CD14-positive monocyte (primary cell): ENCODE measurements at regions not wholly inside any gene's neighbourhood (a gene's known extent, or its start where the extent isn't known, plus 50 kb on each side); places are given as distances from the start of the nearest gene placed in this dataset.

Experiments used
- DNase-seq, 3 donors: peaks; one replicate each; pipeline ENCODE4 v3.0.0-alpha.2; 2011 to 2022
- H2AFZ ChIP-seq: 2 replicates; pipeline ENCODE4 v1.6.0; 2012; ENCODE audit warnings: mild to moderate bottlenecking, low read depth, low read length, inconsistent platforms; ENCODE audit not compliant: insufficient read depth, poor library complexity, severe bottlenecking
- H3K27ac ChIP-seq, 2 donors: 1 replicate in 1 of 2; 2 replicates in 1 of 2; pipeline ENCODE4 v1.5.1; 2012 to 2013; ENCODE audit warnings: low read length in 2 of 2, control low read depth in 1 of 2, inconsistent platforms in 1 of 2, low read depth in 1 of 2, mild to moderate bottlenecking in 1 of 2
- H3K27me3 ChIP-seq, 2 donors: one replicate each; pipeline versions ENCODE4 v1.6.0 to v1.6.1; 2011 to 2013; ENCODE audit warnings: low read length in 2 of 2; ENCODE audit not compliant: control insufficient read depth in 2 of 2, insufficient read depth in 2 of 2
- H3K36me3 ChIP-seq, 2 donors: replicated peaks in 1 of 2; 1 replicate in 1 of 2; 2 replicates in 1 of 2; pipeline versions ENCODE4 v1.5.1 to v1.6.1; 2012 to 2013; ENCODE audit warnings: low read length in 2 of 2, control low read depth in 1 of 2, inconsistent platforms in 1 of 2, mild to moderate bottlenecking in 1 of 2; ENCODE audit not compliant: insufficient read depth in 2 of 2, control insufficient read depth in 1 of 2
- H3K4me1 ChIP-seq, 2 donors: 1 replicate in 1 of 2; 2 replicates in 1 of 2; pipeline versions ENCODE4 v1.5.1 to v1.6.1; 2012 to 2013; ENCODE audit warnings: low read length in 2 of 2, control low read depth in 1 of 2, inconsistent platforms in 1 of 2, mild to moderate bottlenecking in 1 of 2, moderate library complexity in 1 of 2; ENCODE audit not compliant: insufficient read depth in 2 of 2, control insufficient read depth in 1 of 2
- H3K4me2 ChIP-seq: replicated peaks from 2 replicates; pipeline ENCODE3; 2012; ENCODE audit warnings: low read length, moderate library complexity, mild to moderate bottlenecking; ENCODE audit not compliant: poor library complexity, severe bottlenecking; ENCODE audit errors: extremely low read depth
- H3K4me3 ChIP-seq, 3 experiments: fragments of 200-600 bp in 1 of 3; sonication (generic) in 1 of 3; replicated peaks in 1 of 3; 1 replicate in 2 of 3; 2 replicates in 1 of 3; pipeline ENCODE4 v1.5.1; 2011 to 2013; ENCODE audit warnings: low read length in 3 of 3, mild to moderate bottlenecking in 3 of 3, control low read depth in 2 of 3, low read depth in 2 of 3, inconsistent platforms in 1 of 3, moderate library complexity in 1 of 3
- H3K79me2 ChIP-seq: 2 replicates; pipeline ENCODE4 v1.6.0; 2012; ENCODE audit warnings: mild to moderate bottlenecking, control low read depth, inconsistent platforms, low read length, moderate library complexity; ENCODE audit not compliant: insufficient read depth
- H3K9ac ChIP-seq: 2 replicates; pipeline ENCODE4 v1.6.0; 2017; ENCODE audit warnings: low read length, mild to moderate bottlenecking; ENCODE audit not compliant: insufficient read depth, poor library complexity, severe bottlenecking
- H3K9me3 ChIP-seq, 2 donors: replicated peaks in 1 of 2; 1 replicate in 1 of 2; 2 replicates in 1 of 2; pipeline versions ENCODE4 v1.5.1 to v1.6.1; 2012 to 2013; ENCODE audit warnings: low read length in 2 of 2, control low read depth in 1 of 2; ENCODE audit not compliant: control insufficient read depth in 1 of 2, insufficient read depth in 1 of 2
- H4K20me1 ChIP-seq: 2 replicates; pipeline ENCODE4 v1.6.0; 2012; ENCODE audit warnings: mild to moderate bottlenecking, low read length, control low read depth, moderate library complexity; ENCODE audit not compliant: insufficient read depth
- H3K27ac Mint-ChIP-seq, 7 donors: one replicate each; pipeline ENCODE4 v1.8.0; 2020; ENCODE audit warnings: mild to moderate bottlenecking in 7 of 7, mixed read lengths in 7 of 7, moderate library complexity in 6 of 7, inconsistent platforms in 2 of 7
- H3K27me3 Mint-ChIP-seq, 3 donors: one replicate each; pipeline ENCODE4 v1.8.0; 2021 to 2022; ENCODE audit warnings: low read depth in 3 of 3, mild to moderate bottlenecking in 3 of 3, mixed read lengths in 3 of 3, moderate library complexity in 3 of 3, inconsistent platforms in 1 of 3
- H3K36me3 Mint-ChIP-seq, 2 donors: one replicate each; pipeline ENCODE4 v1.8.0; 2020; ENCODE audit warnings: mixed read lengths in 2 of 2, inconsistent platforms in 1 of 2, mild to moderate bottlenecking in 1 of 2
- H3K4me1 Mint-ChIP-seq: one replicate; pipeline ENCODE4 v1.8.0; 2020; ENCODE audit warnings: mild to moderate bottlenecking, mixed read lengths
- H3K4me3 Mint-ChIP-seq, 2 donors: one replicate each; pipeline ENCODE4 v1.8.0; 2020; ENCODE audit warnings: mild to moderate bottlenecking in 2 of 2, mixed read lengths in 2 of 2, moderate library complexity in 1 of 2
- H3K9me3 Mint-ChIP-seq, 7 donors: one replicate each; pipeline ENCODE4 v1.8.0; 2020 to 2022; ENCODE audit warnings: mixed read lengths in 7 of 7, mild to moderate bottlenecking in 6 of 7, moderate library complexity in 6 of 7, inconsistent platforms in 2 of 7
- CTCF ChIP-seq: fragments of 200-600 bp; IDR thresholded peaks from one replicate; pipeline ENCODE4 v1.8.0; 2022; ENCODE audit warnings: antibody characterized with exemption, mild to moderate bottlenecking
- WGBS: methylation state at CpG from one replicate; pipeline ENCODE4 v1.1.5; 2013; ENCODE audit warnings: missing lambda C conversion rate; ENCODE audit not compliant: insufficient coverage; 5-methylcytosine and 5-hydroxymethylcytosine counted together
- intact Hi-C, 2 donors: fragments of 100-400 bp; cut with micrococcal nuclease; formaldehyde crosslinking; loops; one replicate each; pipeline versions ENCODE4 v1.15.0 to v1.15.1; 2023

GRCh38 chr1:172779491-172779890 lies 120.6 kb downstream of the FASLG start:
- Mint-ChIP-seq H3K27me3 (peaks cover 0 to 2% (median 0%) of the 10 kb centered on the region in 3 donors), H3K27ac (no peak overlapping the region), H3K4me3 (no peak overlapping the region), H3K4me1 (no peaks in the 10 kb centered on the region), H3K36me3 (no peaks in the 10 kb centered on the region), H3K9me3 (peaks cover 0 to 12% (median 5%) of the 10 kb centered on the region in 7 donors)
- Histone ChIP-seq H3K27me3 (no peaks in the 10 kb centered on the region), H3K4me3 (no peak overlapping the region), H3K9ac (no peak overlapping the region), H4K20me1 (no peaks in the 10 kb centered on the region), H3K79me2 (no peaks in the 10 kb centered on the region), H3K9me3 (no peaks in the 10 kb centered on the region), H3K4me1 (no peaks in the 10 kb centered on the region), H2AFZ (no peak overlapping the region), H3K27ac (no peak overlapping the region), H3K36me3 (no peaks in the 10 kb centered on the region), H3K4me2 (no peak overlapping the region)
- no peak for TF ChIP-seq CTCF
- 0% methylated on average over 1 of the region's 3 CpGs for WGBS
- intact Hi-C loops: no loop called here
- no peak for DNase-seq

- no peaks in the 10 kb centered on the region for H3K27me3 ChIP-seq
- H3K4me1 ChIP-seq: no peaks in the 10 kb centered on the region
- H3K79me2 ChIP-seq: no peaks in the 10 kb centered on the region
- intact Hi-C loops: no loop called here
- no peak for TF ChIP-seq CTCF
- H3K36me3 Mint-ChIP-seq: no peaks in the 10 kb centered on the region
- no peaks in the 10 kb centered on the region for H3K36me3 ChIP-seq
- WGBS: no CpG with 5 or more reads among the region's 4 CpGs
- H3K27me3 Mint-ChIP-seq: peaks cover 0 to 2% (median 0%) of the 10 kb centered on the region in 3 donors
- peaks cover 0 to 15% (median 5%) of the 10 kb centered on the region in 7 donors for H3K9me3 Mint-ChIP-seq
- H3K27ac ChIP-seq: no peak overlapping the region
- H3K4me1 Mint-ChIP-seq: peaks cover 6% of the 10 kb centered on the region
- H2AFZ ChIP-seq: no peak overlapping the region
- no peaks in the 10 kb centered on the region for H3K9me3 ChIP-seq
- DNase-seq: no peak
- H3K4me3 Mint-ChIP-seq: no peak overlapping the region
- no peak overlapping the region for H3K4me3 ChIP-seq
- no peak overlapping the region for H3K4me2 ChIP-seq
- H4K20me1 ChIP-seq: no peaks in the 10 kb centered on the region
- no peak overlapping the region for H3K9ac ChIP-seq
- no peak overlapping the region for H3K27ac Mint-ChIP-seq
Measured at GRCh38 chr1:172781513-172782140, 122.7 kb downstream of the FASLG start.
